IPS DF 4.7 (cell line): ENCODE measurements at regions not wholly inside any gene's neighbourhood (a gene's known extent, or its start where the extent isn't known, plus 50 kb on each side); places are given as distances from the start of the nearest gene placed in this dataset.
"Not testable (repeated sequence)": the region's sequence is repeated elsewhere in the genome, so short reads cannot be mapped to it uniquely, and the experiment has no call there.

Source experiments
- DNase-seq: peaks from one replicate; pipeline ENCODE4 v3.0.0-alpha.2; 2013; ENCODE audit warnings: low spot score; ENCODE audit errors: extremely low read depth

GRCh38 chrX:76774912-76775311, 347.4 kb downstream of the MAGEE1 start:
- not testable (repeated sequence) for DNase-seq

- no peak for DNase-seq
Measured at GRCh38 chrX:76796311-76796710, 368.8 kb downstream of the MAGEE1 start.

DNA sequence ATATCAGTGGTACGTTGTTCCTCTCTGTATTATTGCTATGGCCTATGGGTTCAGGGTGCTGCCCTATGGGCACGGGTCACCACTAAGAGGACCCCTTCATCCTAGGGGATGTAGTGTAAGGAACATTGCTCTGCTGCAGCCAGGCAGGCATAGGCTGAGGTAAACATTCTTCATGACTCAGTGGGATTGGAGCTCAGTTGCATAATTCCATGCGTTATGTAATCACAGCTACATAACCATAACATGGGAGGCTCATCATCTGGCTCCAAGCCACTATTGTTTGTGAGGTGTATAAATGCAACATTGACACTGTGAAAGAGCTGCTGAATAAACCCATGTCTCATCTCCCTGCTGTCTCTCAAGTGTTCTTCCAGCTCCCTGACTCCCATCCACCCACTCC, 375.2 kb downstream of the MAGEE1 start:
- no peak for DNase-seq

GRCh38 chrX:76815754-76816153, 388.2 kb downstream of the MAGEE1 start:
- no peak for DNase-seq

- not testable (repeated sequence) for DNase-seq
Measured at GRCh38 chrX:76817279-76817678, 389.8 kb downstream of the MAGEE1 start.

DNA sequence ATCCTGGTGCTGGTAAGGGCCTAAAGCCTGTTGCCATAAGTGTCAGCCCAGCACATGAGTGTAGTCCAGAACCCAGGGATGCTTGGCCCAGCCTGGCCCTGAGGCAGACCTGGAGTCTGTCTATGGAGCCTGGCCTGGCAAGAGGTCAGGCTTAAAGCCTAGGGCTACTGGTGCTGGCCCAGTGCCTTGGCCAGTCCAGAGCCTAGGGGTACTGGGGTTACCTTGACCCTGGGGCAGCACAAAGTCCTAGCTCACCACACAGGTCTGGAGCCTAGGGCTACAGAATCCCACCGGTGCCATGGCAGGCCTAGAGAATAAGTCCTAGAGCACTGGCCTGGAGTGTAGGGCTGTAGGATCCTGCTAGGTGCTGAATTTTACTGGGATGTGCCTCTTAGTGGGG, 393.8 kb downstream of the MAGEE1 start:
- DNase-seq = no peak

GRCh38 chrX:76827672-76828071, 400.2 kb downstream of the MAGEE1 start:
- DNase-seq = no peak

GRCh38 chrX:76840902-76841301, 413.4 kb downstream of the MAGEE1 start:
- DNase-seq = not testable (repeated sequence)

DNA sequence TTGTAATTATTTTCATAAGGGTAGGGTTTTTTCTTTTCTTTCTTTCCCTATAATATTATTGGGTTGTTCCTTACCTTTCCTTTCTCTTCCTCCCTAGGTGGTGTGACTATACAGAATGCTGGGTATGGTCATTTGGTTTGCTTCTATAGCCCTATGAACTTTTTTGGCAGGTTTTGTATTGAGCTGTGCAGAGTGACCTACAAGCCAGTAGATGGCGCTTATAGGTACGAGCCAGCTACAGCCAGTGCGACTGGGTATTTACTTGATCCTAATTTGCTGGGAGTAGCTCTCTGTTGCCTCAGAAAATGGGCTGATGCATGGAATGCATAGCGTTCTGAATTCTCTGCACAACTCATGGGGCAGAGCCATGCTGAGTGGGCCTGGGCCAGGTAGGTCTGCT, 423.3 kb downstream of the MAGEE1 start:
- DNase-seq = peak; percentile 0

GRCh38 chrX:76862509-76862908, 435.0 kb downstream of the MAGEE1 start:
- DNase-seq = no peak

GRCh38 chrX:76893930-76894329, 466.4 kb downstream of the MAGEE1 start:
- no peak for DNase-seq

DNA sequence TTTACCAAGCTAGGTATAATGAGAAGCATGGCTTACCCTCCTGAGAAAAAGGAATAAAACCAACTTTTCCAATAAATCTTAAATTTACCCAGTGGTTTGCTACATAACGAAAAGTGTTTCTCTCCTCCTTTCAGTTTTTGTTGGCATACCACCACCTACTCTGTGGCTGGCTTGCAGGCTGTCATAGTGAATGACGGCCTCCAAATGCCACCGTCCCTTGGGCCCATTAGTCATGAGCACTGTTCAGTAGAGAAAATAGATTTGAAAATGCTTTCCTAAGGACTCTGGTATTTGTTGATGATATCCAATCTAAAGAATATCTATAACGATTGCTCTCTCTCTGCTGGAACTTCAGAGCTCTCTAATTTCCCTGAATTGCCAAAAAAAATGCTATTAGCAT, 488.3 kb downstream of the MAGEE1 start:
- DNase-seq = no peak

DNA sequence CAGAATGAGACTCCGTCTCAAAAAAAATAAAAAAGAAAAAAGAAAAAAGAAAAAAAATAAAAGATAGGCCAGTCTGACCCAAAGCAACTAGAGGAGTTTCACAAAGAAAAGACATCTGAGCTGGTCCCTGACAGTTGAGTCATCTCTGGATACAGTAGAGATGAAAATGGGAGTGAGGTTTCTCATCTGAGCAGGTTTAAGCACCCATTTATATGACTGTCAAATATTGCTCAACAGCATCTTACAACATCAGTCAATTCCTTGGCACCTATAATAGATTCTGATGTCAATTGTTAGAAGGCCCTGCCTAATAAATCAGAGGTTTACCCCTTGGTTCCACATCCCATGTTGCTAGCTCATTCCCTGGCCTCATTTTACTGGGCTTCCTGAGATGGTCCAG, 490.5 kb downstream of the MAGEE1 start:
- DNase-seq = no peak

DNA sequence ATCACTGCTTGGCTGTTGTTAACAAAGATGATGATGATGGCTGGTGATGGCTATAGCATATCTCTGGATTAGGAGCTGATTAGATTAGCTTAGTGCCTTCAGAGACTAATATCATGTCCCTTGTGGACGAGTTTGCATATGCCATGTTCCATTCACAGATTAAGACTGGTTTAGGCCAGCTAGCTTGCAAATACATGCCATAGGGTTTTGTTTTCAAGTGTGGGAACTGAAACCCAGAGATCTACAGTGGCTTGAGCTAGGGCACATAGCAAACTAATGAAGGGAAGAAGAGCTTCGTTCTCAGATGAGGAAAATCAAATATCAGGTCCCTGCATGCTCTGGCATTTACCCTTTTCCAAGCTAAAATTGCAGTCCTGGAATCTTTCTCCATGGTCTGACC, 492.3 kb downstream of the MAGEE1 start:
- no peak for DNase-seq

DNA sequence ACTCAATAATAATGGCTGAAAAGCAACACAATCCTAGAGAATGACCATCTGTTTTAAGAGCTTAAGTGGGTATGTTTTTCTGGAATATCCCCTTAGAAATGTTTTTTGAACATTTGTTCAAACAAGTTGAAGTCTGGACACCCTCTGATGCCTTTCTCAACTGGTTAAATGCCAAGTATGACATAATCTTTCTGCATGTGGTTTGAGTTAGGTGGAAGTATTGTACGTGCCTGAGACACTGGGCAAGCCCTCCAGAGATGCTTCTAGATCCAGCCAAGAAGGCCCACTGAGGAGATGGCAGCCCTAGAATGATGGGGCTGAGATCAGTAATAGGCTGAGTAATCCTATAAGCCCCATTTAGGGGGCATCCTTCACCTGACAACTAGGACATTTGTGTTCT, 493.1 kb downstream of the MAGEE1 start:
- DNase-seq = no peak

DNA sequence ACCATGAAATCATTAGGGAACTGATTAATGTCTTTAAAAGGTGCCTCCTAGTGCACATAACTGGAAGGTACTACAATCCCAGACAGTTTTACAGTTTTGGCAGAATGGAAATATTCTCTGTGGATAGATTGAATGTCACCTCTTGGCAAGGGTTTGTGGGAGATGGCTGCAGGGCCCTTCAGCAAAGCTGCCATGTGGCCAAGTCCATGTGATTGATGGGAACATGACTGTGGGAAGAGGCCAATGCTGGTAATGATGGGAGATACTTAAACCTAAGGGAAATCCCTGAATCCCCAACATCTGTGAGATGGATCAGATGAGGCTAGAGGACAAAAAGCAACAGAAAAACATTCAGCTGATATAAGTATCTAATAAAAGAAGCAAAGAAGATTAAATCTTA, 493.7 kb downstream of the MAGEE1 start:
- DNase-seq = no peak

- no peak for DNase-seq
Measured at GRCh38 chrX:76922100-76922499, 494.6 kb downstream of the MAGEE1 start.

- not testable (repeated sequence) for DNase-seq
Measured at GRCh38 chrX:76924616-76925015, 497.1 kb downstream of the MAGEE1 start.

- no peak for DNase-seq
Measured at GRCh38 chrX:76931518-76931917, 504.0 kb downstream of the MAGEE1 start.

GRCh38 chrX:76957485-76957884, 489.7 kb upstream of the FGF16 start:
- DNase-seq = no peak

DNA sequence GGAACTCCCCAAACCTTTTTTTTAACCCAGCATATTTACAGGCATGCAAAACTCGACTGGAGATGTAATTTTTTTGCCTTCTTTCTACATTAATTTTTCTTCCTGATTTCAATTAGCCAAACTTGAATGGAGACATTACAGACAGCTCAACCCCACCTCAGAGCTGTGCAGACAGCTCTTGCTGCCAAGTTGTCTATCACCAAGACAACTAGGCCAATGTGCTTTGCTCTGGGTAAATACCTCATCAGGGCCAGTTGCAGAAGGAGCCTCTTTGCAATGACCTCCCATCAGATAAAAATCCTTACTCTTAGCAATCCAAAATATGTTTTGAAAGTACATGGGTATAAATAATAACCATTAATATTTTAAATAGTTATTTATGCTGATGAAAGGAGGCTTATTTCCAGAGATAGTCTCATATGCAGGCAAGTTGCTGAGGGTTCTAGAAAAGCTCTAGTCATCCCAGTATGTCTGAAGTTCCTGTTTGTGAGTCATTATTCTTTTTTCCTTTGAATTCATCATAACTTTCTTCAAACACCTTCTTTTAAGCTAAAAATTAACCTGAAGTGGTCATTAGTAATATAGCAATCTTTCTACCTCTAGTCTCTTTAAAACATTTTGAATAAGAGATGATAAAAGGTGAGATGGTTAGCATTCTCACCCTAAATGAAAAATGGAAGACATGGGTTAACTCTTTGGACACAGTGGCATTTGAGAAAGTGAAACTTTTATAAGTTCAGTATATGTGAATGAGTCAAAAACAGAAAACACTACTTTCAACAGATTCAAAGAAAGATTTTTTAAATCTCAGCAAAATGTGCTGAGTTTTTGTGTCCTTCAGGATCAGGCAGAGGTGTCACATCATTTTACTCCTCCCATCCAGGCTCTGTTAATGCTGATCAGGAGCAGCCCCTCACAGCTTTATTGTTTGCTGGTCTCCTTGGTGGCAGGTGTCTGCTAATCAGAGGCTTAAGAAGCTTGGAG, 475.5 kb upstream of the FGF16 start:
- no peak for DNase-seq

- no peak for DNase-seq
Measured at GRCh38 chrX:76977452-76977851, 469.7 kb upstream of the FGF16 start.

DNA sequence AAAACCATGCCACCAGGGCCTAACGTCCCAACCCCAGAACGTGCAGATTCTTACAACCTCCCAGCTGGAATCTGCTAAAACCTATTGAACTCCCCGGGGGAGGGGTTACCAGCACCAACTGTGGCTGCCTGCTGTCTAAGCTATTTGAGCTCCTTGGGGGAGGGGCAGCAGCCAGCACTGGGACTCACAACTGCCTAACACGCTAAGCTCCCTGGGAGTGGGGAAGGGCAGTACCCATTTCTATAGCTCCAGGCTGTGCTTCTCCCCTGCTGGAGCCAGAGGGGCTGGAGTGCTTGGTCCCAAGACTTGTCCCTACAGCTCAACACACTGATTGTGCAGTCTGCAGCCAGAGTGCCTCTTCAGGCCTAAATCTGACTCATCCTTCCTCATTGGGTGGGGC, 459.8 kb upstream of the FGF16 start:
- no peak for DNase-seq
